ENCODE measurements at regions not wholly inside any gene's neighbourhood (a gene's known extent, or its start where the extent isn't known, plus 50 kb on each side); places are given as distances from the start of the nearest gene placed in this dataset.

- TF ChIP-seq, protein P1, sequence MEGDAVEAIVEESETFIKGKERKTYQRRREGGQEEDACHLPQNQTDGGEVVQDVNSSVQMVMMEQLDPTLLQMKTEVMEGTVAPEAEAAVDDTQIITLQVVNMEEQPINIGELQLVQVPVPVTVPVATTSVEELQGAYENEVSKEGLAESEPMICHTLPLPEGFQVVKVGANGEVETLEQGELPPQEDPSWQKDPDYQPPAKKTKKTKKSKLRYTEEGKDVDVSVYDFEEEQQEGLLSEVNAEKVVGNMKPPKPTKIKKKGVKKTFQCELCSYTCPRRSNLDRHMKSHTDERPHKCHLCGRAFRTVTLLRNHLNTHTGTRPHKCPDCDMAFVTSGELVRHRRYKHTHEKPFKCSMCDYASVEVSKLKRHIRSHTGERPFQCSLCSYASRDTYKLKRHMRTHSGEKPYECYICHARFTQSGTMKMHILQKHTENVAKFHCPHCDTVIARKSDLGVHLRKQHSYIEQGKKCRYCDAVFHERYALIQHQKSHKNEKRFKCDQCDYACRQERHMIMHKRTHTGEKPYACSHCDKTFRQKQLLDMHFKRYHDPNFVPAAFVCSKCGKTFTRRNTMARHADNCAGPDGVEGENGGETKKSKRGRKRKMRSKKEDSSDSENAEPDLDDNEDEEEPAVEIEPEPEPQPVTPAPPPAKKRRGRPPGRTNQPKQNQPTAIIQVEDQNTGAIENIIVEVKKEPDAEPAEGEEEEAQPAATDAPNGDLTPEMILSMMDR (IDR thresholded peaks at IDR 0.05; ENCODE audit: borderline replicate concordance, control extremely low read depth, extremely low read depth, insufficient read depth, missing control alignments) = no peak
- in situ Hi-C loops (cut with MboI; ENCODE audit: low sequenced_read_pairs, unreplicated experiment) = no loop called here
- DNase-seq (ENCODE audit: low spot score) = no peak
Observed at GRCh38 chr7:367351-367901, 77.5 kb downstream of the FOXL3 start.

DNA sequence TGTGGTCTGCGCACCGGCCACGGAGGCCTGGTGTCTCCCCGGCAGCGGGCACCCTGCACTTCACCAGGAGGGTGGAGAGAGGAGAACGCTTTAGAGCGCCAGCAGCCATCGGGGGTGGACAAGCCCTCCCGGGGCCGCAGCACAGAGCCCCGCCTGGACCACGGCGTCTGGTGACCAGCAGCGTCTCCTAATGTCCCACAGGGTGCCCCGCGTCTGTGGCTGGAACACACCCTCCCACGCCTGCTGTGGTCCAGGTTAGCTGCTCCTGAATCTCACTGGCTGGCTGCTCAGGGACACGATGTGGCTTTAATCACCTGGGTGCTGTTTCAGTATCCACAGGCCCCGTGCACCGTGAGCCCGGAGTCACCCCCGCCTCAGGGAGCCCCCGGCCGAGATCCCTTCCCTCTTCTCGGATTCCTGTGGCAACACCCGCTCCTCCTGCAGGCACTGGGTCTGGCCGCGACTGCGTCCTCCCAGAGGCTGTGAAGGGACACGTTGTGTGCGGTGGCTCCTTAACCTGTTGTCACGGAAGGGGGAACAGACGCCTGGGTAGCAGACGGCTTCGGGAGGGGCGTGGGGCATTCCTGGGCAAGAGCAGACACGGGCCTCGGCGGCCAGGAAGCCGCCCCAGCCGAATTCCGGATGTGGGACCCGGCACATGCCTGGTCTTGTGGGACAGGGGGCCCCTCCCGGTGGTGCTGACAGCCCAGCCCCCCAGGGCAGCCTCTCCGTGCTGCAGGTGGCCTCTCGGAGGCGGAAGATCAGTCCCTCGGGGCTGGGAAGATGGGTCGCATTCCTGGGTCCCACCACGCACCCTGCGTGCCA is 78.9 kb downstream of the FOXL3 start:
- in situ Hi-C loops (cut with MboI; ENCODE audit: low sequenced_read_pairs, unreplicated experiment) = no loop called here
- DNase-seq (ENCODE audit: low spot score) = no peak
- TF ChIP-seq, protein P1 (IDR thresholded peaks at IDR 0.05; ENCODE audit: borderline replicate concordance, control extremely low read depth, extremely low read depth, insufficient read depth, missing control alignments) = no peak

- in situ Hi-C loops (cut with MboI; ENCODE audit: low sequenced_read_pairs, unreplicated experiment) = no loop called here
- no peak for DNase-seq (ENCODE audit: low spot score)
- TF ChIP-seq, protein P1 (IDR thresholded peaks at IDR 0.05; ENCODE audit: borderline replicate concordance, control extremely low read depth, extremely low read depth, insufficient read depth, missing control alignments) = no peak
Observed at GRCh38 chr7:369476-370258, 79.7 kb downstream of the FOXL3 start.

GRCh38 chr7:370259-370625 is 80.3 kb downstream of the FOXL3 start:
- no peak for DNase-seq (ENCODE audit: low spot score)
- in situ Hi-C loops (cut with MboI; ENCODE audit: low sequenced_read_pairs, unreplicated experiment) = no loop called here
- TF ChIP-seq, protein P1 (IDR thresholded peaks at IDR 0.05; ENCODE audit: borderline replicate concordance, control extremely low read depth, extremely low read depth, insufficient read depth, missing control alignments) = no peak

DNA sequence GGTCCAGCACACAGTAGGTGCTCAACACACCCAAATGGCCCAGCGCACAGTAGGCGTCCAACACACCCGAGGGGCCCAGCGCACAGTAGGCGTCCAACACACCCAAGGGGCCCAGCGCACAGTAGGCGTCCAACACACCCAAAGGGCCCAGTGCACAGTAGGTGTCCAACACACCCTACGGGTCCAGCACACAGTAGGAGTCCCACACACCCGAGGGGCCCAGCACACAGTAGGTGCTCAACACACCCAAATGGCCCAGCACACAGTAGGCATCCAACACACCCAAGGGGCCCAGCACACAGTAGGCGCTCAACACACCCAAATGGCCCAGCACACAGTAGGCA is 80.8 kb downstream of the FOXL3 start:
- in situ Hi-C loops (cut with MboI; ENCODE audit: low sequenced_read_pairs, unreplicated experiment) = no loop called here
- TF ChIP-seq, protein P1 (IDR thresholded peaks at IDR 0.05; ENCODE audit: borderline replicate concordance, control extremely low read depth, extremely low read depth, insufficient read depth, missing control alignments) = no peak
- DNase-seq (ENCODE audit: low spot score) = no peak

DNA sequence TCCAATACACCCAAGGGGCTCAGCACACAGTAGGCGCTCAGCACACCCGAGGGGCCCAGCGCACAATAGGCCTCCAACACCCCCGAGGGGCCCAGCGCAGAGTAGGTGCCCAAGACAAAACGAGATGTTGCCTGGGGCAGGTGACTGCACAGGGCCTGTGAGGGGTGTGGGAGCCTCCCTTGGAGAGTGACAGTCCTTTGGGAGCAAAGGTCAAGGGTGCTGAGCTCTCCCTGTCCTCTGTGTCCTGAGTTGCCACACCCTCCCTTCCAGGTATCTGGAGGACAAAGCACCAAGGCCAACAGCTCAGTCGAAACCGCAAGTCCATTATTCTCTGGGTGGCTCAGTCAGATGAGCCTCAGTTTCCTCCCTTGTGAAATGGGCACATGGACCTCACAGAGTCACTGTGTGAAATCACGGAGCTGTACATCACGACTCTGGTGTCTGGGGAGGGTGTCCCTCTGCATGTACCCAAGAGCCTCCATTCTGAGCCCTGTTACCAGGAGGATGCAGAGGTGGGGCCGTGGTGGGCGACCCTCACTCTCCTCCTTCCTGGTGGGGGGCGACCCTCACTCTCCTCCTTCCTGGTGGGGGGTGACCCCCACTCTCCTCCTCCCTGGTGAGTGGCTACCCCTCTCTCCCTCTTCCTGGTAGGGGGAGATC is 81.3 kb downstream of the FOXL3 start:
- TF ChIP-seq, protein P1 (IDR thresholded peaks at IDR 0.05; ENCODE audit: borderline replicate concordance, control extremely low read depth, extremely low read depth, insufficient read depth, missing control alignments) = no peak
- no peak for DNase-seq (ENCODE audit: low spot score)
- in situ Hi-C loops (cut with MboI; ENCODE audit: low sequenced_read_pairs, unreplicated experiment) = no loop called here

All from GM13976 (cell line).